HCT116 (cell line): ENCODE measurements at regions not wholly inside any gene's neighbourhood (a gene's known extent, or its start where the extent isn't known, plus 50 kb on each side); places are given as distances from the start of the nearest gene placed in this dataset.

ENCODE experiments used
- ATAC-seq: fragments of 200-7000 bp; cut with Tn5 transposase; 2 replicates; pipeline ENCODE4 v1.9.1; 2020; ENCODE audit warnings: mild to moderate bottlenecking, moderate library complexity
- BruUV-seq: library from RNA; stranded (reverse); fragments of 400-500 nt; replicated peaks from 2 replicates; lab custom pipeline; 2021; lab: Mats Ljungman, UMichigan
- CTCF ChIA-PET: fragments of 300-600 bp; sonication (Branson Sonifier 250); formaldehyde crosslinking; loops from one replicate; lab custom pipeline; 2021; ENCODE audit warnings: antibody characterized with exemption; lab: Charles Lee
- POLR2A ChIA-PET: fragments of 300-600, 350-600 bp; sonication (Branson Sonifier 250); formaldehyde crosslinking; loops from one replicate; lab custom pipeline; 2021; ENCODE audit warnings: antibody characterized with exemption; lab: Charles Lee
- RAD21 ChIA-PET, 2 experiments: fragments of 300-600 bp; sonication (Branson Sonifier 250); formaldehyde crosslinking; loops; one replicate each; lab custom pipeline; 2023; ENCODE audit warnings: low total read pairs in 2 of 2; ENCODE audit not compliant: uncharacterized antibody in 2 of 2, unreplicated experiment in 2 of 2, low non-redundant PET in 1 of 2; lab: Charles Lee
- DNase-seq: peaks from one replicate; pipeline ENCODE4 v3.0.0-alpha.2; 2010; ENCODE audit warnings: low read depth, low spot score
- H2AFZ ChIP-seq: fragments of 200-600 bp; shearing (Covaris generic), sonication (generic); 2 replicates; pipeline ENCODE4 v1.6.1; 2017; ENCODE audit warnings: low read depth, mixed run types, mixed read lengths, antibody characterized with exemption, low read length; ENCODE audit not compliant: poor library complexity, severe bottlenecking
- H3K27ac ChIP-seq: 2 replicates; pipeline ENCODE4 v1.5.1; 2012; ENCODE audit warnings: low read depth, low read length
- H3K27me3 ChIP-seq: fragments of 200-600 bp; sonication (generic); 2 replicates; pipeline ENCODE4 v1.6.1; 2016; ENCODE audit warnings: mixed run types, low read length, mixed read lengths; ENCODE audit not compliant: insufficient read depth
- H3K36me3 ChIP-seq, 2 experiments: fragments of 200-500 bp in 1 of 2; fragments of 200-600 bp in 1 of 2; sonication (Bioruptor generic) in 1 of 2; sonication (generic) in 1 of 2; 2 replicates each; pipeline versions ENCODE4 v1.5.1 to v1.6.1; 2014 to 2016; ENCODE audit warnings: low read length in 2 of 2, inconsistent platforms in 1 of 2, mixed read lengths in 1 of 2, mixed run types in 1 of 2; ENCODE audit not compliant: insufficient read depth in 2 of 2, control insufficient read depth in 1 of 2
- H3K4me1 ChIP-seq, 2 experiments: fragments of 200-600 bp in 1 of 2; sonication (generic) in 1 of 2; 2 replicates each; pipeline versions ENCODE4 v1.5.1 to v1.6.1; 2012 to 2017; ENCODE audit warnings: low read length in 2 of 2, inconsistent platforms in 1 of 2, mild to moderate bottlenecking in 1 of 2, mixed read lengths in 1 of 2, mixed run types in 1 of 2, moderate library complexity in 1 of 2; ENCODE audit not compliant: insufficient read depth in 2 of 2, control insufficient read depth in 1 of 2
- H3K4me2 ChIP-seq: fragments of 200-600 bp; sonication (generic); 2 replicates; pipeline ENCODE4 v1.6.1; 2017; ENCODE audit warnings: mixed run types, low read length, mixed read lengths
- H3K4me3 ChIP-seq, 2 experiments: fragments of 200-600 bp in 1 of 2; sonication (generic) in 1 of 2; replicated peaks in 1 of 2; 2 replicates each; pipeline ENCODE4 v1.5.1; 2011 to 2016; ENCODE audit warnings: low read length in 2 of 2, control low read depth in 1 of 2, low read depth in 1 of 2, mild to moderate bottlenecking in 1 of 2, mixed read lengths in 1 of 2, mixed run types in 1 of 2
- H3K79me2 ChIP-seq: fragments of 200-600 bp; sonication (generic); 2 replicates; pipeline ENCODE4 v1.6.1; 2017; ENCODE audit warnings: mild to moderate bottlenecking, mixed run types, low read length, moderate library complexity, mixed read lengths; ENCODE audit not compliant: insufficient read depth
- H3K9ac ChIP-seq: fragments of 200-600 bp; sonication (generic); 2 replicates; pipeline ENCODE4 v1.6.1; 2016; ENCODE audit warnings: low read length, mixed read lengths
- H3K9me2 ChIP-seq: fragments of 200-600 bp; sonication (generic), shearing (Covaris generic); 2 replicates; pipeline ENCODE4 v1.6.1; 2017; ENCODE audit warnings: mixed run types, mild to moderate bottlenecking, moderate library complexity; ENCODE audit not compliant: insufficient read depth
- H3K9me3 ChIP-seq, 2 experiments: fragments of 200-500 bp in 1 of 2; fragments of 200-600 bp in 1 of 2; sonication (Bioruptor generic) in 1 of 2; sonication (generic) in 1 of 2; 2 replicates each; pipeline ENCODE4 v1.6.1; 2014 to 2017; ENCODE audit warnings: low read length in 2 of 2, mixed read lengths in 2 of 2, inconsistent platforms in 1 of 2, low read depth in 1 of 2, mild to moderate bottlenecking in 1 of 2, mixed run types in 1 of 2, moderate library complexity in 1 of 2; ENCODE audit not compliant: control insufficient read depth in 1 of 2, insufficient read depth in 1 of 2
- H4K20me1 ChIP-seq: fragments of 200-600 bp; sonication (generic), shearing (Covaris generic); 2 replicates; pipeline ENCODE4 v1.6.1; 2017; ENCODE audit warnings: mixed run types, mild to moderate bottlenecking, moderate library complexity; ENCODE audit not compliant: insufficient read depth
- CBX3 ChIP-seq: IDR thresholded peaks from 2 replicates; pipeline ENCODE4 v1.6.1; 2012; ENCODE audit warnings: low read depth
- CTCF ChIP-seq, 3 experiments: fragments of 200-600 bp in 1 of 3; sonication (generic) in 1 of 3; IDR thresholded peaks in 2 of 3; conservative IDR thresholded peaks in 1 of 3; 2 replicates each; pipeline ENCODE4 v1.5.1; 2012 to 2017; ENCODE audit warnings: low read depth in 2 of 3, low read length in 2 of 3, antibody characterized with exemption in 1 of 3, borderline replicate concordance in 1 of 3, control low read depth in 1 of 3, mild to moderate bottlenecking in 1 of 3, mixed read lengths in 1 of 3, mixed run types in 1 of 3, moderate library complexity in 1 of 3; ENCODE audit not compliant: insufficient read depth in 1 of 3
- EGR1 ChIP-seq: IDR thresholded peaks from 2 replicates; pipeline ENCODE4 v1.6.1; 2012; ENCODE audit warnings: low read depth
- ELF1 ChIP-seq: IDR thresholded peaks from 2 replicates; pipeline ENCODE4 v1.6.1; 2012; ENCODE audit warnings: low read depth, borderline replicate concordance
- EZH2phosphoT487 ChIP-seq: fragments of 200-600 bp; IDR thresholded peaks from 2 replicates; pipeline ENCODE4 v1.6.1; 2018; ENCODE audit warnings: antibody characterized with exemption, borderline replicate concordance
- JUND ChIP-seq: IDR thresholded peaks from 2 replicates; pipeline ENCODE4 v1.6.1; 2012
- MAX ChIP-seq: IDR thresholded peaks from 2 replicates; pipeline ENCODE4 v1.6.1; 2012
- RAD21 ChIP-seq: IDR thresholded peaks from 2 replicates; pipeline ENCODE4 v1.6.1; 2012; ENCODE audit warnings: low read depth, mild to moderate bottlenecking
- SIN3A ChIP-seq: IDR thresholded peaks from 2 replicates; pipeline ENCODE4 v1.6.1; 2012; ENCODE audit warnings: low read depth
- SP1 ChIP-seq: IDR thresholded peaks from 2 replicates; pipeline ENCODE4 v1.6.1; 2012; ENCODE audit warnings: low read depth
- SRF ChIP-seq: IDR thresholded peaks from 2 replicates; pipeline ENCODE4 v1.6.1; 2012; ENCODE audit warnings: low read depth
- ZNF274 ChIP-seq: fragments of 200-500 bp; sonication (Bioruptor generic); IDR thresholded peaks from 2 replicates; pipeline ENCODE4 v1.6.1; 2014; ENCODE audit warnings: mild to moderate bottlenecking, low read depth, low read length, inconsistent platforms
- intact Hi-C: fragments of 100-400 bp; cut with micrococcal nuclease; formaldehyde crosslinking; loops from 2 replicates; pipeline ENCODE4 v1.10.0; 2022
- TF ChIP-seq, protein P1 (sequence below): IDR thresholded peaks from 2 replicates; pipeline ENCODE4 v1.6.1; 2011; ENCODE audit warnings: mild to moderate bottlenecking, low read length, moderate library complexity; ENCODE audit not compliant: insufficient replicate concordance; ENCODE audit errors: extremely low read depth
- TF ChIP-seq, protein P2 (sequence below): IDR thresholded peaks from 2 replicates; pipeline ENCODE4 v1.6.1; 2012
- TF ChIP-seq, protein P3 (sequence below): IDR thresholded peaks from 2 replicates; pipeline ENCODE4 v1.6.1; 2012; ENCODE audit warnings: low read depth

GRCh38 chr17:69802045-69802740, 272.8 kb upstream of the KCNJ16 start:
- ChIA-PET CTCF (interaction anchor here (1.0 to 1.2 kb wide), 2 partner anchors 195 to 234 kb away, joined by 3 to 4 read pairs; no protein-coding TSS in a partner anchor), RAD21 (no interaction called here), POLR2A (no interaction called here)
- Histone ChIP-seq H3K27me3 (no peaks in the 10 kb centered on the region), H2AFZ (no peak overlapping the region), H3K36me3 (no peaks in the 10 kb centered on the region), H3K9ac (no peak overlapping the region), H3K9me3 (peaks cover 0 to 12% of the 10 kb centered on the region in 2 experiments; a peak in 3 of 4 replicates), H3K9me2 (no peaks in the 10 kb centered on the region), H3K79me2 (no peaks in the 10 kb centered on the region), H3K4me3 (no peak overlapping the region), H3K4me1 (no peaks in the 10 kb centered on the region), H4K20me1 (no peaks in the 10 kb centered on the region), H3K27ac (no peak overlapping the region), H3K4me2 (no peak overlapping the region)
- no TSS peak for BruUV-seq
- intact Hi-C loops: no loop called here
- DNase-seq (no peak), ATAC-seq (no peak)
- TF ChIP-seq EZH2phosphoT487 (no peak), EGR1 (no peak), SIN3A (no peak), JUND (no peak), CBX3 (no peak), ELF1 (no peak), ZNF274 (no peak), RAD21 (no peak), CTCF (IDR thresholded peaks at IDR 0.05 in 2 of 3, conservative IDR thresholded peaks at IDR 0.05 in 1 of 3; ENCODE audit: borderline replicate concordance in 1 of 3, insufficient read depth in 1 of 3, low read depth in 2 of 3, low read length in 2 of 3) (no peak), SRF (no peak), SP1 (no peak), MAX (no peak)
- TF ChIP-seq, protein P1, sequence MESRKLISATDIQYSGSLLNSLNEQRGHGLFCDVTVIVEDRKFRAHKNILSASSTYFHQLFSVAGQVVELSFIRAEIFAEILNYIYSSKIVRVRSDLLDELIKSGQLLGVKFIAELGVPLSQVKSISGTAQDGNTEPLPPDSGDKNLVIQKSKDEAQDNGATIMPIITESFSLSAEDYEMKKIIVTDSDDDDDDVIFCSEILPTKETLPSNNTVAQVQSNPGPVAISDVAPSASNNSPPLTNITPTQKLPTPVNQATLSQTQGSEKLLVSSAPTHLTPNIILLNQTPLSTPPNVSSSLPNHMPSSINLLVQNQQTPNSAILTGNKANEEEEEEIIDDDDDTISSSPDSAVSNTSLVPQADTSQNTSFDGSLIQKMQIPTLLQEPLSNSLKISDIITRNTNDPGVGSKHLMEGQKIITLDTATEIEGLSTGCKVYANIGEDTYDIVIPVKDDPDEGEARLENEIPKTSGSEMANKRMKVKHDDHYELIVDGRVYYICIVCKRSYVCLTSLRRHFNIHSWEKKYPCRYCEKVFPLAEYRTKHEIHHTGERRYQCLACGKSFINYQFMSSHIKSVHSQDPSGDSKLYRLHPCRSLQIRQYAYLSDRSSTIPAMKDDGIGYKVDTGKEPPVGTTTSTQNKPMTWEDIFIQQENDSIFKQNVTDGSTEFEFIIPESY: no peak
- TF ChIP-seq, protein P2, sequence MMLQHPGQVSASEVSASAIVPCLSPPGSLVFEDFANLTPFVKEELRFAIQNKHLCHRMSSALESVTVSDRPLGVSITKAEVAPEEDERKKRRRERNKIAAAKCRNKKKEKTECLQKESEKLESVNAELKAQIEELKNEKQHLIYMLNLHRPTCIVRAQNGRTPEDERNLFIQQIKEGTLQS: no peak
- TF ChIP-seq, protein P3, sequence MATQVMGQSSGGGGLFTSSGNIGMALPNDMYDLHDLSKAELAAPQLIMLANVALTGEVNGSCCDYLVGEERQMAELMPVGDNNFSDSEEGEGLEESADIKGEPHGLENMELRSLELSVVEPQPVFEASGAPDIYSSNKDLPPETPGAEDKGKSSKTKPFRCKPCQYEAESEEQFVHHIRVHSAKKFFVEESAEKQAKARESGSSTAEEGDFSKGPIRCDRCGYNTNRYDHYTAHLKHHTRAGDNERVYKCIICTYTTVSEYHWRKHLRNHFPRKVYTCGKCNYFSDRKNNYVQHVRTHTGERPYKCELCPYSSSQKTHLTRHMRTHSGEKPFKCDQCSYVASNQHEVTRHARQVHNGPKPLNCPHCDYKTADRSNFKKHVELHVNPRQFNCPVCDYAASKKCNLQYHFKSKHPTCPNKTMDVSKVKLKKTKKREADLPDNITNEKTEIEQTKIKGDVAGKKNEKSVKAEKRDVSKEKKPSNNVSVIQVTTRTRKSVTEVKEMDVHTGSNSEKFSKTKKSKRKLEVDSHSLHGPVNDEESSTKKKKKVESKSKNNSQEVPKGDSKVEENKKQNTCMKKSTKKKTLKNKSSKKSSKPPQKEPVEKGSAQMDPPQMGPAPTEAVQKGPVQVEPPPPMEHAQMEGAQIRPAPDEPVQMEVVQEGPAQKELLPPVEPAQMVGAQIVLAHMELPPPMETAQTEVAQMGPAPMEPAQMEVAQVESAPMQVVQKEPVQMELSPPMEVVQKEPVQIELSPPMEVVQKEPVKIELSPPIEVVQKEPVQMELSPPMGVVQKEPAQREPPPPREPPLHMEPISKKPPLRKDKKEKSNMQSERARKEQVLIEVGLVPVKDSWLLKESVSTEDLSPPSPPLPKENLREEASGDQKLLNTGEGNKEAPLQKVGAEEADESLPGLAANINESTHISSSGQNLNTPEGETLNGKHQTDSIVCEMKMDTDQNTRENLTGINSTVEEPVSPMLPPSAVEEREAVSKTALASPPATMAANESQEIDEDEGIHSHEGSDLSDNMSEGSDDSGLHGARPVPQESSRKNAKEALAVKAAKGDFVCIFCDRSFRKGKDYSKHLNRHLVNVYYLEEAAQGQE: no peak
